GM18519 (cell line): ENCODE measurements at regions not wholly inside any gene's neighbourhood (a gene's known extent, or its start where the extent isn't known, plus 50 kb on each side); places are given as distances from the start of the nearest gene placed in this dataset.

Experiments
- ATAC-seq: cut with Tn5 transposase; IDR thresholded peaks from one replicate; pipeline ENCODE4 v1.9.1; 2021; ENCODE audit warnings: mild to moderate bottlenecking, moderate library complexity; ENCODE audit not compliant: unreplicated experiment, low FRiP score

DNA sequence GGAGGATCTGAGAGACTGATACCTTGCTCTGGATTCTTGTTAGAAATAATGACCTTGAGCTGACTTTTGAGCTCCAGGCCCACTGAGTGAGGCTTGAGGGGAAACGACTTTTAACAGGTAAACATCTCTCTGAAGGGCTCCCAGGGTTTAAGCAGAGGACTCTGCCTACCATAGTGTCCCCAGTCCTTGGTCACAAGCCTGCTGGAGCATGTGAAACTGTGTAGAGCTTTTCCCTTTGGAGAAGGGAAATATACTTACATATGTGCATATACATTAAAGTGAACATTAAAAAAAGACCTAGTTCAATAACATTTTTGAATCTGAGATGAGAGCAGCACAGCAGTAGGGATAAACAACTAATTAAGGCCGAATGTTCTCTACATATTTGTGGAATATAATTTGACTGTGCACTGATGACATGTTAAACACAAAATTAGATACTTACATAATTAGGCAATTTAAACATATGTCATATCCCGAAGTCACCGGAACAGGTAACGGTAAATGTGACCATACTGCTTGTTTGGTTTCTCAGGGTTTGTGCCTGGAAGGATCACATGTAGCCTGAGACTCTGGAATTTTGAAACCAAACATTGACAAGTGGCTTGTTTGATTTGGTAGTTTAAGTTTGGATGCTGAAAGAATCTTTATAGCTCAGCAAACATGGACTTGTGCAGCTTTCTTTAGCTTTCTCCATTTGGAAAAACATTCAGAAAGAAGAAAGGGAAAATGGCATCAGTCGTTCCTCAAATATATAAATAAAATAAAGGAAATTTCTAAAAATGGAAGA is 266.1 kb upstream of the C2CD4B start:
- ATAC-seq = no peak

DNA sequence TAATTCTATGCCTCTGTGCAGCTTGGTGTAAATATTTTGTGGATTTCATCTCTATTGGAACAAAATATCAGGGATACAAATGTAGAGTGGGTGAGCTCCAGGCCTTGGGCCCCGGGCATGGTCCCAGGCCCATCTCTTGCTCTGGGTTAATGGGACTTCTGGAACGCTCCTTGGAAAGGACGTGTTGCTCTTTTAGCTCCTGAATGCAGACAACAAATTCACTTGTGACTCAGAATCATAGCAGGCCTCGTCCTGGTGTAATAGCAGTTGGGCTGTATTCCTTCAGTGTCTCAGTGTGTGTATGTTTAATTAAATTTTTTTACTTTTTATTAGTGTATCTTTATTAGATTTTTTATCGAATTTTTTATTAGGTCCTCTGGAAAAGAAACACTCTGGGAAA is 266.7 kb upstream of the C2CD4B start:
- ATAC-seq = no peak

DNA sequence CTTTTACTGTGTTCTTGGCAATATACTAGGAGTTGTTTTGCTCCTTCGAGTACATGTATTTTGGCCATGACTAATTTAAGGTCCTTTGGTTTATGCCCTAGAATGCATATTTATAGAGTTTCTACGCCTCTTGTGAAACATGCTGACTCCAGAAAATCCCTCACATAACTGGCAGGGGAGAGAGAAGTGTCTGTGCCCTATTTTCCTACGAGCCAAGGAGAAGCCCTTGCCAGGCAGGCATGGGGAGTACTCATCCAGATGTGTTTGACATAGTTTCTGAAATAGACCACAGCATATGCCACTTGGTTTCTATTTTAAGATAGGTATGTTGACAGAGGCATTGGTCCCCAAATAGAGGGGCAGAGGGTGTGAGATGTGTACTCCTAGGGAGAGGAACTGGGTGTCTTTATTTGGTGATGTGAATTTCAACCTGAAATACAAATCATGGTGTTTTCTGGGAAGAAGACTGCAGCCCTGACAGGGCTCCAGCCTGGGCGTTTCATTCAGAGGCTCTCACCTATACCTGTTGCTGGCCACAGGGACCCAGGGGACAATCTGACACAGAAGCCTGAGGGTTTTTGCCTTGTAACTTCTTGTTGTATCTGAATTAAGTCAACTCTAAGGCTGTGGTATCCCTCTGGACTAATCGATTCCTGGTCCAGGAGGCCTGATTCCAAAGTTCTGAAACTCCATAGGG is 267.8 kb upstream of the C2CD4B start:
- ATAC-seq = no peak

DNA sequence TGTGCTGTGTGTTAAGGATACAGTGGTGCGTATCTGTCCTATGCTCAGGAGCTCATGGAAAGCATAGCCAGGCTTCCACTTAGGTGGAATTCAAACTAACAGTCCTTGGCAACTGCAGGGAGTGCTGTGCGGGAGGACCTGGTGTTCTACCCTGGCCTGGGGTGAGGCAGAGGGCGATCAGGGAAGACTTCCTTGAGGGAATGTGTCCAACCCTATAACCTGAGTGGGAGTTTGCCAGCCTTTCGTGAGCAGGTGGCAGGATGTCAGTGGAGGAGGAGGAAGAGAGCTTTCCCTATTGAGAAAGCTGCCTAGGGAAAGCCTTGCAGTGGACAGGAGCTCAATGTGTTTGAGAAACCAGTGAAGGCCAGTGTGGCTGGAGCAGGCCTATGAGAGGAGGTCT is 271.1 kb upstream of the C2CD4B start:
- ATAC-seq = no peak

GRCh38 chr15:62437753-62438152 is 272.7 kb upstream of the C2CD4B start:
- ATAC-seq = no peak

DNA sequence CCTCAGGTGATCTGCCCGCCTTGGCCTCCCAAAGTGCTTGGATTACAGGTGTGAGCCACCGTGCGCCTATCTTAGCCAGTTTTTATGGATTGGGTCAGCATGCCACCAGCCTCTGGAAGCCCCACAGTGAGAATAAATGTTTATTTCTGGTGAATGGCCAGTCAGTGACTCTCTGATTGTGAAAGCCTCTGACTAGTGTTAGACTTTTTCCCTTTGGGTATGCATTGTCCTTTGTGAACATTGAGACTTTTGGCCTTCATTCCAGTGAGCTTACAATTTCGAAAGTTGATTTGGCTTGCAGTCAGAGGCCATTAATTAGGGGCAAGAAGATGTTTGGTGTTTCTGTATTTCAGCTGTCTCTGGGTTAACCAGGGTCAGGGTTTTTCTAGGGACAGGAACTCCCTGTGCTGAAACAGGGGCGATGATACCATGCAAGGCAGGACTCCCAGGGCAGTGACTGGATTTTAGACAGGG is 274.5 kb upstream of the C2CD4B start:
- ATAC-seq = no peak

DNA sequence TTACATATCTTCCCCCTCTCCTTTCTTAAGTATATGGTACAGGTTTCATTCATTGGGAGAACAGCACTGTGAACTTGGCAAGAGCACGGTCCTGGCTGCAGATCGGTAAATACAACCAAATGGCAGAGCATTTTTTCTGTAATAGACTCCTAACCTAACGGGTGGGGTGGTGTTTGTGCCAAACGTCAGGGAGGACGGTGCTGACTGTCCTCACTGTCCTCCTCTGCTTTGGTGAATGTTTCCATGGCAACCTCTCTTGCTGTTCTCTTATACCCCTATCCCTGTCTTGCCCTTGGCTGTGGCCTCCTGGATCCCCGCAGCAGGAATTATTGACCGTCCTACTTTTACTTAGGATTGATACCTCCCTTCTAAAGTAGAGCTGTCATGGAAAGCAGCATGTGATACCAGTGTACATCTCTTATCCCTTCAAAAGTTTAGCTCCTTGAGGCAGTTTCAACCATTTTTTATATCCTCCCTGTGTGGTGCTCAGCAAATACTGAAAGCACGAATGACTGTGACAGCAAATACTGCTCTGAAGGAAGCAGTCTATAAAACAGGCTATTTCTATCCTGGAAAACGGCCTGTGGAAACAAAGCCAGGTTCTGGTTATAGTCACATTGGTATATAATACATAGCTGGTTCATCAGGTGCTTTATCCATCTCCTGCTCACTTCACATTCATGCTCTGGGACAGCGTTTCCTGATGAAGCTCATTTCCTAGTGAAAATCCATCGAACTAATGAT is 275.4 kb upstream of the C2CD4B start:
- ATAC-seq = no peak

DNA sequence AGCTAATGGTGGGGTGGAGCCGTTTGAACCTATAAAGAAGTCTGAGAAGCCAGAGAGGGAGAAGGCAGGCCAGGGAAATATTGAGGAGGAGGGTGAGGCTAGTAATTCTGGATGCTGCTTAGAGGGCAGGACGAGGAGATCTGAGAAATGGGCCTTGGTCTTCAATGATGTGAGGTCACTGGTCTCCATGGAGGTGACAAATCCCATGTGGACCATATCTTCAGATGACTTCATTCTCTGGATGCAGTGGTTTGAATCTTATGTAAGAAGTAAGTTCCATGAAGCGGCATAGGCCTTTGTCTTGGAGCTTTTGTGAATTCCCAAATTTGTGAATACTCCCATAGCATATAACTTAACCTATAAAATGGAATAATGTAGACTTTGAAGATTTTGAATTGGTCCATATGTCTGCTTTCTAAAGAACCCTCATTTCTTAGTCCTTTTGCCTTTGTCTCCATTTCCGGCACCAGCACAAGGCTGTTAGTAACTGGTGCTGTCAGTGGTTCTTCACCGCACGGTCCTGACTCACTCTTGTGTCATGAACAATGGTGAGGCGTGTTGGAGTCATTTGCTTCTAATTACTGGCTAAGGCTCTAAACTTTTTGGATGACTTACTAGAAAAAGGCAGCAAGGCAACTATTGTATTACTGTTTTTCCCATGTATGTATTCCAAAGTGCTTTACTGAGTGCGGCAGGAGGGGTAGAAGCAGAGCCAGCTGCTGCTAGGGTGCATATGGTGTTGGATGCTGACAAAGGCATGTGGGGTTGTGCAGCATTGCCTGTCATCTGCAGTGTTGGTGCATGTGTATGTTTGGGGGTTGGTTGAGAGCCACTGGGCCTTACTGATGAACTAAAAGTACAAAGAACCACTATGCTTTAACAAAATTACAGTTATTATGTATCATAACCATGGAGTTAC is 279.3 kb upstream of the C2CD4B start:
- ATAC-seq = no peak

DNA sequence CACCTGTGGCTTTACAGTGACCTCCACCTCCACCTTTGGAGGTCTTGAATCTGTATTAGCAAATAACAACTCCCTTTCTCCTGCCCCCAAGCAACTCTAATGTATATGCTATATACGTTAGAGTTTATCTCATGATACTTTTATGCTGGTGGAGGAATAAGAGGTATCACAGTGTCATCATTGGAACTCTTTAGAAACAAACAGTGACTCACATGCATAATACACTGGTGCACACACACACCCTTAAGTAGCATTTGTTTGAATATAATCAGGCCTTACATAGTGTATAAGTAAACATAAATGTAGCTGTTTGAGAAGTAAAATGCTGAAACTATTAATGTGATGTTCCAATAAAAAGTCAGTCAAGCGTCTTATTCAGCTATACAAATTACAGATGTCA is 280.2 kb upstream of the C2CD4B start:
- ATAC-seq = no peak

GRCh38 chr15:62446984-62447383 is 281.9 kb upstream of the C2CD4B start:
- no peak for ATAC-seq

DNA sequence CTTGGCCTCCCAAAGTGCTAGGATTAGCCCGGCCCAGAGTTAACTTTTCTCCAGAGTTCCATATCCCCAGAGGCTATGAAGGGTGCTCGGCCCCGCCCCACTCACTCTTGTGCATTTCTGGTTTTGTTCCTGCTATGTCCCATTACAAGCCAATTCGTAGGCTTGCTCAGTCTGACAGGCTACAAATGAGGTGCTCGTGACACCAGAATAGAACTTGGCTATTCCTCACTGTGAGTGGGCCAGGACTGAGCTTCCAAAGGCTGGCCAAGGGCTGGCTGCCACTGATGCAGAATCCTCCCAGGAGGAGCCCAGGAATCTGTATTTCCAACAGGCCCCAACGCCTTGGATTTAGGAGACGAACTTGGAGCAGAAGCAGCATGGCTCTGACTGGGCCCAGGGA is 282.7 kb upstream of the C2CD4B start:
- ATAC-seq = no peak

- no peak for ATAC-seq
Observed at GRCh38 chr15:62449638-62450037, 284.6 kb upstream of the C2CD4B start.

GRCh38 chr15:62450061-62450460 is 285.0 kb upstream of the C2CD4B start:
- no peak for ATAC-seq

GRCh38 chr15:62452026-62452425 is 286.9 kb upstream of the C2CD4B start:
- ATAC-seq = no peak

GRCh38 chr15:62452667-62453066 is 287.6 kb upstream of the C2CD4B start:
- ATAC-seq = no peak

- ATAC-seq = no peak
Observed at GRCh38 chr15:62453375-62453774, 288.3 kb upstream of the C2CD4B start.

- ATAC-seq = no peak
Observed at GRCh38 chr15:62453981-62454380, 288.9 kb upstream of the C2CD4B start.

DNA sequence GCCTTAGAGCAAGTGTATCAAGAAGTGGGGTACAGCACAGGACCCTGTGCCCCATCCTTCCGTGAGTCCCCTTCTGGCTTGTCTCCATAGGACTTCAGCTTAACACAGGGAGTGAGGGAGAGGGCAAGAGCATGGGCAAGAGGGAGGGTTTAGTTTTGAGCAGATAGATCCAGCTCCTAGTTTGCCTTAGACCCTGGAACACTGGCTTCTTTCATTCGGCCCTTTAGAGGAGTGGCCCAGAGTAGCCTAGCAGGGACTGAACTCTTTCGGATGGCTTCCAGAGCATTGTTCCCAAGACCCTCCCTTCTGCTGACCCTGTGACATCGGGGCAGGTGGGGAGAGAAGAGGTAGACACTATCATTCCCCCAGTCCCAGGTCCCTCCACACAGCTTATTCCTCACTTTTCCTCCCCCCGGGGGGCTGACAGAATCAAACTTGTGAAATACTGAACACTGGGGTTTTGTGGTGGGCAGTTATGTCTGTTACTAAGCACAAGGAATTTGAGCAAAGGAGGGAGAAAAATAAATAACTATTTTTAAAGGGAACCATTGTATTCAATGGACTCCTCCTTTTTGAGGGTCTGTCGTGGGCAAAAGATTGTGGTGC is 289.6 kb upstream of the C2CD4B start:
- ATAC-seq = no peak

DNA sequence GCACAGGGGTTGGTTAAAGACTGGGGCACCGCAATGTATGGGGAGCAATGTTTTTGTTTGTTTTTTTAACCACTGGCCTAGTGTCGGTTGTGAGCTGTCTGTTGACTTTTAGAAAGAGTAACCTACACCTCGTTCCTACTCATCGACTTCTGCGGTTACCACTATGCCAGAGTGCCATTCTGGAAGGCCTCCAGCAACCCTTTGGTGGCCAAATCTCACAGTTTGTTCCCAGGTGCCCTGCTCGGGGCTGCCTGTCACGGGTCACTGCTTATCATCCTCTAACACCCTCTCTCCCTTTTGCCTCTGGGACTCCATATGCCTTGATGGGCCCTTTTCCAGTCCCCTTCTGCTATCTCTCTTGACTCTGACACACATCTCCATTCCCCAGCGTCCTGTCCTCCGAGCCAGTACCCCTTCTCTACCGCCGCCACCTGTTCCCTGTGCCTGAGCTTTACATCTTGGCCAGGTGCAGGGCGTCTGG is 290.4 kb upstream of the C2CD4B start:
- ATAC-seq = no peak
